ENCODE measurements at regions not wholly inside any gene's neighbourhood (a gene's known extent, or its start where the extent isn't known, plus 50 kb on each side); places are given as distances from the start of the nearest gene placed in this dataset.

DNA sequence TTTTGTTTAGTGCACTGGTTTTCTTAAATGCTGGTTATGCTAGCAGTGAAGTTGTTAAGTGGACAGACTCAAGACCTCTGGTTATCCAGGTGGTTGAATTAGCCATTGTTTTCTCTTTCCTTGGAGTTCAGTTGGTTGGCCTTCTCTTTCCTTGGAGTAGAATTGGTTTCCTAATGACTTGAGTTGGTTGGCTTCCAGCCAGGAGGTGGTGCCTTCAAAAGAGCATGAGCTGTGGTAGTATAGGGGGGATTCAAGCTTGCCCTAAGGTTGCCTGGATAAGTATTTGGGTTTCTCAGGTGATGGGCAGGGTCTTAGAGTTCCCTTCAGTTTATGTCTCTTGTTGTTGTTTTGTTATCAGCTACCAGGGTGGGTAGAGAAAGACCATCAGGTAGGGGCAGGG is 92.5 kb downstream of the ATP23 start:
- no peak for DNase-seq (ENCODE audit: low spot score)
- Histone ChIP-seq H3K4me3 (no peak overlapping the region), H3K36me3 (no peaks in the 10 kb centered on the region), H3K27me3 (no peaks in the 10 kb centered on the region), H3K4me1 (no peaks in the 10 kb centered on the region), H3K9me3 (peaks cover 0 to 47% of the 10 kb centered on the region in 2 donors), H3K27ac (no peak overlapping the region)
- TF ChIP-seq, protein P1, sequence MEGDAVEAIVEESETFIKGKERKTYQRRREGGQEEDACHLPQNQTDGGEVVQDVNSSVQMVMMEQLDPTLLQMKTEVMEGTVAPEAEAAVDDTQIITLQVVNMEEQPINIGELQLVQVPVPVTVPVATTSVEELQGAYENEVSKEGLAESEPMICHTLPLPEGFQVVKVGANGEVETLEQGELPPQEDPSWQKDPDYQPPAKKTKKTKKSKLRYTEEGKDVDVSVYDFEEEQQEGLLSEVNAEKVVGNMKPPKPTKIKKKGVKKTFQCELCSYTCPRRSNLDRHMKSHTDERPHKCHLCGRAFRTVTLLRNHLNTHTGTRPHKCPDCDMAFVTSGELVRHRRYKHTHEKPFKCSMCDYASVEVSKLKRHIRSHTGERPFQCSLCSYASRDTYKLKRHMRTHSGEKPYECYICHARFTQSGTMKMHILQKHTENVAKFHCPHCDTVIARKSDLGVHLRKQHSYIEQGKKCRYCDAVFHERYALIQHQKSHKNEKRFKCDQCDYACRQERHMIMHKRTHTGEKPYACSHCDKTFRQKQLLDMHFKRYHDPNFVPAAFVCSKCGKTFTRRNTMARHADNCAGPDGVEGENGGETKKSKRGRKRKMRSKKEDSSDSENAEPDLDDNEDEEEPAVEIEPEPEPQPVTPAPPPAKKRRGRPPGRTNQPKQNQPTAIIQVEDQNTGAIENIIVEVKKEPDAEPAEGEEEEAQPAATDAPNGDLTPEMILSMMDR (IDR thresholded peaks at IDR 0.05), result no peak

DNA sequence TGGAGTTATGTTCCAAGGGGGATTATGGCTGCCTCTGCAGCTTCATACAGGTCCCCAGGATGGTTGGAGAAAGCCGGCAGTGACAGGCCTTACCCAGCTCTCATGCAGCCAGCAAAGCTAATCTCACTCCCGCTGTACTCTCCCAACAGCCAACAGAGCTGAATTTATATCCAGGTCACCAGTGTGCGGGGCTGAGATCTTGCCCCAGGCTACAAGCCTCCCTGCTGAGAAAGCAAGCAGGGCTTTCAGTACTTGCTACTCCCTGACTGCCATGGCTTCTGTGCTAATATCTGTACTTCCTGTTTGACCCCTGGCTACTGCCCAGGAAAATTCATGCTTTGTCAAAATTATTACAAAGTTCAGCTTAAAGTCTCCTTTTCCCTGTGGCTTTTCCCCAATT is 92.9 kb downstream of the ATP23 start:
- Histone ChIP-seq H3K27me3 (no peaks in the 10 kb centered on the region), H3K9me3 (peaks cover 0 to 48% of the 10 kb centered on the region in 2 donors), H3K4me3 (no peak overlapping the region), H3K36me3 (no peaks in the 10 kb centered on the region), H3K4me1 (no peaks in the 10 kb centered on the region), H3K27ac (no peak overlapping the region)
- TF ChIP-seq, protein P1 (IDR thresholded peaks at IDR 0.05), result no peak
- DNase-seq (ENCODE audit: low spot score), result no peak

DNA sequence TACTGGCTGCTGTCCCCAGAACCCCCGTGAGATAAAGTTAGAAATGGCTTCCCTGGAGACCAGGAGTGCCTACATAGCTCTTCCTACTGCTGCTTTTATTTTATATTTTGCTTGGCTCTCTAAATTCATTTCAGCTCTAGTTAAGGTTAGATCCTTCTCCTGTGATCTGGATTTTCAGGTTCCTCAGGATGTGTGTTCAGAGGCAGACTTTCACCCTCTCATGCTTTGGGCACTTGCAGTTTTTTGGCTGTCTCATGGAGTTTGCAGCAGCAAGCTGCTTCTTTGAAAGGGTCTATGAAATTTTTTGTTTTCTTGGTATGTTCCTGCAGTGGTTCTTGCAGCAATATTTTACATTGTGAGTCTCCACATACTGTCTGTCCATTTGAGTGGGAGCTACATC is 93.3 kb downstream of the ATP23 start:
- Histone ChIP-seq H3K36me3 (no peaks in the 10 kb centered on the region), H3K27ac (no peak overlapping the region), H3K4me3 (no peak overlapping the region), H3K27me3 (no peaks in the 10 kb centered on the region), H3K4me1 (no peaks in the 10 kb centered on the region), H3K9me3 (peaks cover 0 to 48% of the 10 kb centered on the region in 2 donors)
- TF ChIP-seq, protein P1 (IDR thresholded peaks at IDR 0.05), result no peak
- DNase-seq (ENCODE audit: low spot score), result no peak

DNA sequence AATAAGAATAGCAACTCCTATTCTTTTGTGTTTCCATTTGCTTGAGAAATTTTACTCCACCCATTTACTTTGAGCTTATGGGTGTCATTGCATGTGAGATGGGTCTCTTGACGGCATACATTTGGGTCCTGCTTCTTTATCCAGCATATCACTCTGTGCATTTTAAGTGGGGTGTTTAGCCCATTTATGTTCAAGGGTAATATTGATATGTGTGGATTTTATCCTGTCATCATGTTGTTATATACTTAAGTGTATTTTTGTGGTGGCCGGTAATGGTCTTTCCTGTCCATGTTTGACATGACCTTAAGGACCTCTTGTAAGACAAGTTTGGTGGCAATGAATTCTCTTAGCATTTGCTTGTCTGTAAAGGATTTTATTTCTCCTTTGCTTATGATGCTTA is 100.1 kb downstream of the ATP23 start:
- DNase-seq (ENCODE audit: low spot score), result no peak
- Histone ChIP-seq H3K27ac (no peak overlapping the region), H3K36me3 (no peaks in the 10 kb centered on the region), H3K9me3 (peaks cover 0 to 19% of the 10 kb centered on the region in 2 donors), H3K27me3 (no peaks in the 10 kb centered on the region), H3K4me3 (no peak overlapping the region), H3K4me1 (no peaks in the 10 kb centered on the region)
- TF ChIP-seq, protein P1 (IDR thresholded peaks at IDR 0.05), result no peak

DNA sequence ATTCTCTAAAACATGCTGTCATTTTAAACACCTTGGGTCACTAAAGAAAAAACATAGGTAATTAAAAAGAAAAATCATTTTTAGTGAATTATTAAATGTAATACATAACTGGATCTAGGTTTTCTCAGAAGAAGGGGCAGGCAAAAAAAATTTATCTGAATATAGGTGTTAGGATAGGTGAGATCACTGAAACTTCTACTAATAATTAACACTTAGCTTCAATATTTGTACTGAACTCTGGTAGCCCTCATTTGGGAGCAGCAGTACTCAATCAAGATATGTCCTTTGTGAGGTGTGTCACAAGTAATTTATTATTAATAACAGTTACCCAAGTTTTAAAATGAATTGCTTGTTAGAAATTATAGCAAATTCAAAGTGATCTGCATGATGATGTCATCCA is 103.6 kb downstream of the ATP23 start:
- Histone ChIP-seq H3K36me3 (no peaks in the 10 kb centered on the region), H3K27me3 (no peaks in the 10 kb centered on the region), H3K9me3 (peaks cover 0 to 7% of the 10 kb centered on the region in 2 donors), H3K4me3 (no peak overlapping the region), H3K27ac (no peak overlapping the region), H3K4me1 (no peaks in the 10 kb centered on the region)
- TF ChIP-seq, protein P1 (IDR thresholded peaks at IDR 0.05), result no peak
- DNase-seq (ENCODE audit: low spot score), result no peak

DNA sequence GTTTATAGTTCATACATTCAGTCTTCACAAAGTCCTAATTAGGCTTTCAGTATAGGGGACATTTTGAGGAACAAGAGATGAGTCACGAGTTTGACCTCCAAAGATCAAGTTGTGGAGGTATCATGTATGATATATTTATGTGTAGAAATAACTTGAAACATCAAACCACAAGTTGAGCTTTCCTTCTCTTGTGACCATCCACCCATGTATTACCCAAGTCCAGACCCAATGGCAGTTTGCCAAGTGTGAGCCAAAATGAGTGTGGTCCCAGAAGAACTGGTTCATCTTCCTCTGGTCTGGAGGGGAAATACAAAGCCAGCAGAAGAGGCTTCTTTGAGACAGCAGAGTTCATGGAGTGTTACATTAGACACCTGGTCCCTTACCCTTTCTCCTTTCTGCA is 104.9 kb downstream of the ATP23 start:
- Histone ChIP-seq H3K27ac (no peak overlapping the region), H3K36me3 (no peaks in the 10 kb centered on the region), H3K27me3 (no peaks in the 10 kb centered on the region), H3K4me1 (no peaks in the 10 kb centered on the region), H3K4me3 (no peak overlapping the region), H3K9me3 (peaks cover 0 to 11% of the 10 kb centered on the region in 2 donors)
- TF ChIP-seq, protein P1 (IDR thresholded peaks at IDR 0.05), result no peak
- no peak for DNase-seq (ENCODE audit: low spot score)
